Raji (cell line): ENCODE measurements at regions not wholly inside any gene's neighbourhood (a gene's known extent, or its start where the extent isn't known, plus 50 kb on each side); places are given as distances from the start of the nearest gene placed in this dataset.

Experiments
- POLR2A ChIP-seq: IDR thresholded peaks from 2 replicates; pipeline ENCODE4 v1.6.1; 2011; ENCODE audit warnings: low read depth, low read length, control low read depth; ENCODE audit not compliant: insufficient read depth

DNA sequence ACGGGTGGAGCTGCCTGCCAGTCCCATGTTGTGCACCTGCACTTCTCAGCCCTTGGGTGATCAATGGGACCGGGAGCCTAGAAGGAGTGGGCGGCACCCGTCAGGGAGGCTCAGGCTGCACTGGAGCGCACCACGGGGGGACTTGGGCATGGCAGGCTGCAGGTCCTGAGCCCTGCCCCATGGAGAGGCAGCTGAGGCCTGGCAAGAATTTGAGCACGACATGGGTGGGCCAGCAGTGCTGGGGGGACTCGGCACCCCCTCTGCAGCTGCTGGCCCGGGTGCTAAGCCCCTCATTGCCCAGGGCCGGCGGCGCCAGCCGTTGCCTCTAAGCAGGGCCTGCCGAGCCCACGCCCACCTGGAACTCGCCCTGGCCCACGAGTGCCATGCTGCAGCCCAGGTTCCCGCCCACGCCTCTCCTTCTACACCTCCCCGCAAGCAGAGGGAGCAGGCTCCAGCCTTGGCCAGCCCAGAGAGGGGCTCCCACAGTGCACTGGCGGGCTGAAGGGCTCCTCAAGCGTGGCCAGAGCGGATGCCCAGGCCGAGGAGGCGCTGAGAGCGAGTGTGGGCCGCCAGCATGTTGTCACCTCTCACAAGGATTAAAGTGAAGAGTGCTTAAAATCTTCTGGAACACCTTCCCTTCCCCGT is 372.0 kb downstream of the ETS1 start:
- TF ChIP-seq POLR2A, result no peak

DNA sequence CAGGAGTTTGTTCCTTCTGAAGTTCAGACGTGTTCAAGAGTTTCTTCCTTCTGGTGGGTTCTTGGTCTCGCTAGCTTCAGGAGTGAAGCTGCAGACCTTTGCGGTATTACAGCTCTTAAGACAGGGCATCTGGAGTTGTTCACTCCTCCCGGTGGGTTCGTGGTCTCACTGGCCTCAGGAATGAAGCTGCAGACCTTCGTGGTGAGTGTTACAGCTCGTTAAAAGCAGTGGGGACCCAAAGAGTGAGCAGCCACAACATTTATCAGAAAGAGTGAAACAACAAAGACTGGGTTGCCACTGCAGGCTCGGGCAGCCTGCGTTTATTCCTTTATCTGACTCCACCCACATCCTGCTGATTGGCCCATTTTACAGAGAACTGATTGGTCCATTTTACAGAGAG is 373.1 kb downstream of the ETS1 start:
- no peak for TF ChIP-seq POLR2A

DNA sequence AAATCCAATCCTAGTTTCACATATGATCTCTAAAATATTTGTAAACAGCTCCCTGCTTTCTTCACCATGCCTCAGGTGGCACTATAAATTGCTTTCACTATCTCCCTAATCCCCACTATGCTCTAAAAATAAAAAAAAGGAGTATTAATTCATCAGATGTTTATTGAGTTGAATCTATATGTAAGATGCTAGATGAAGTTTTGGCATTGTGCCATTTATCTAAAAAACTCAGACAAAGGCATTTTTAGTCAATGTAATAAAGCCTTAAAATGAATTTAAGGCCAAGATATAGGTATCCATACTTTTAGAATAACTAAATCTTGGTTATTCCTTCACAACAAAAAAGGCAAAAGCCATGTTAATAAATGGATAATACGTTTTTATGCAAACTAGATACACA is 373.9 kb downstream of the ETS1 start:
- no peak for TF ChIP-seq POLR2A

DNA sequence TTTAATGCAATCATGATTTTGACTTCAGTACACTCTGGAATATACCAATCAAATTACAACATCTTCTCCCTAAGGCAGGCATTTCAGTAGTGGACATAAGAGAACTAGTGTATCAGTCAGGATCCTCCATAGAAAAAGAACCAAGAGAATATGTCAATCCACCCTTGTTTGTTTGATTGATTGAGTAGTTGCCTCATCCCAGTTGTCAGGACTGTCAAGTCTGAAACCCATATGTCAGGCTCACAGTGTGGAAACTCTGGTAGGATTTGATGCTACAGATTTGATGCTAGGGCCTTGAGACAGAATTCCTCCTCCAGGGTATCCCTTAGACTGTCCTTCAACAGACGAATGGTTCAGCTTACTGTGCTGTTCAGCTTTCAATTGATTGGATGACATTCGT is 375.0 kb downstream of the ETS1 start:
- TF ChIP-seq POLR2A, result no peak

DNA sequence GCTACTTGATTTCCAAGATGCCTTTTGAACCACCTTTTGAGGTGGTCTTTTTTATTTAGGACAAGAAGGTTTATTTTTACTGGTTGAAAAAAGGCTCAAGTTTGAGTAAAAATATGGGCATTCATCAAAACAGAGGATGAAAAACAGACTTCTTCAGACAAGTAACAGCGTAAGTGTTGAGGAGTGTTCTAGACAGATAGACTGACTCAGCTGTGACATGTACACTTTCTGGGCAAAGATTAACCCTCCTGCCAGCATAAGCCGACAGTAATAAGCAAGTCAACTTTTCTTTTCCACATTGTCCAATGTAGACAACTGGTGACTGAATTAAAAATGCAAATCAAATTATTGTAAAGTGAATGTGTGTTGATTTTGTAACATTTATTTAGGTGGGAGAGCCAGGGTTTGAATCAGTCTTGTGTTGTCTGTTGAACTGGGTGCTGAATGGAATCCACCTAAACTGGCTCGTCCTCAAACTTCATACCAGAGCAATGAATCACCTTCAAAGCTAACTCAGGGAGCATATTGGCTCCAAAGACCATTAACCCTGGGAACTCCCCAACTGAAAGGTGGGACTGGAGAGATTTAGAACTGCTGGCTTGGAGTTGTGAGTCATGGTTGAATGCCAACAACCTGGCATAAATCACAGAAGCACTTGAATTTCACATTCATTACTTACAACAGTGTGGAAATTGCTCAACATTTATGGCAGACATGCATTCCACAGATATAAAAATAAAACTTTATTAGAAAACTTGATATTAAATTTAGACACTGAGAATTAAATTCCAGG is 377.0 kb downstream of the ETS1 start:
- TF ChIP-seq POLR2A, result no peak

DNA sequence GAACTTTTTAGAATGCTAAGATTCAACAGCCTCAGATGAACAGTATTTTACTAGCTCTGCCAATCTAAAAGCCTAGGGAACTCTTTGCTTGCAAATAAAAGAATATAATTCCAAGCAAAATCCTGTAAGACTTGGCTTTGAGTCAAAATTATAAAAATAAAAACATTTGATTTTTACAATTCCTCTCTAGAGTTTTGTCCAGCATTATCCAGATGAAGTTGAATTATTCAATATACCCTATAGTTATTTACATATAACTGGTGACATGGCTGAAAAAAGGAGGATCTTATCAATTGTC is 378.3 kb downstream of the ETS1 start:
- TF ChIP-seq POLR2A, result no peak

DNA sequence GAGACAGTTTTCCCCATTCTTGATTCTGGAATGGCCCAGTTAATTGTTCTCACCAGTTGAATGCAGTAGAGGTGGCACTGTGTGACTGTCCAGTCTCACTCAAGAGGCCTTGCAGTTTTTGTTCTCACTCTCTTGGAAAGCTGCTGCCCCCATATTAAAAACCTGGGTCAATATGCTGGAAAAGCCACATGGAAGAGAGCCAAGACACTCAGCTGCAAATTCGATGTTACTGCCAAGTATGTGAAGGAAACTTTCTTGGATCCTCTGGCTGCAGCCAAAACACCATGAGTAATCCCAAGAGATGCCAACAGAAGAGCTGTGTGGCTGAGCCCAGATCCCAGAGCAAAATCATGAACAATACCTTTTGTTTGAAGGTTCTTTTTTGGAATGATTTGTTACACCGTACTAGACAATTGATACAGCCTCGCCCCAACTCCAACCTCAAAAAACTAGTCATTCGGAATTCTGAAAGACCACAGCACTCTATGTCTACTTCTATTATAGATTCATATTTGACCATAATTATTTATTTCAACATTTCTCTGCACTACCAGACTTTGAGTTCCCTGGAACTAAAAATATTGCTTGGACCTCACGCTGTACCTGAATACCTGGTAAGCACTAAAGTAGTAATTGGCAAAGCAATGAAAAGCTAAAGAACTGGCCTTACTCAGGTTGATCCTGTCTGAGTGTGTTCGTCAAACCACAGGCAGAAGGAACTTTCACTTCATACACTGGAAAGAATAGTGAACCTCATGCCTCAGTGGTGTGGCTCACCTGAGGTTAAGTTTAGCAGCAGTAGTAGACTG is 378.8 kb downstream of the ETS1 start:
- TF ChIP-seq POLR2A, result no peak

DNA sequence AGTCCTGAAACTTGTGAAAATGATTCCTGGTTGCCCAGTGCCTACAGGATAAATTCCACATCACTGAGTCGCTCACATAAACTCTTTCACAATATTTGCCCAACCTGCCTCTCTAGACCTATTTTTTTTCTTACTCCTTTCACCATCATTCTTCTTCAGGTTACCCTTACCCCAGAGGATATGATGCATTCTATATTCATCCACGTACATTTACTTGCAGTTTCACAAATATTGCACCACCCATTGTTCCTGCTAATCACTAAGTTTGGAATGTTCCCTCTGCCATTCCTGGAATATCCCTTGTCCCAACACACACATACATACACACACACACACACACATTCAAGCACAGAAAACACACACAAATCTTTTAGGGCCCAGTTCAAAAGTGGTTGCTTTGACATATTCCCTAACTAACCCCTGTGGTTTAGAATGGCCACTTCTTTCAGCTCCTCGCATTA is 379.5 kb downstream of the ETS1 start:
- TF ChIP-seq POLR2A, result no peak

DNA sequence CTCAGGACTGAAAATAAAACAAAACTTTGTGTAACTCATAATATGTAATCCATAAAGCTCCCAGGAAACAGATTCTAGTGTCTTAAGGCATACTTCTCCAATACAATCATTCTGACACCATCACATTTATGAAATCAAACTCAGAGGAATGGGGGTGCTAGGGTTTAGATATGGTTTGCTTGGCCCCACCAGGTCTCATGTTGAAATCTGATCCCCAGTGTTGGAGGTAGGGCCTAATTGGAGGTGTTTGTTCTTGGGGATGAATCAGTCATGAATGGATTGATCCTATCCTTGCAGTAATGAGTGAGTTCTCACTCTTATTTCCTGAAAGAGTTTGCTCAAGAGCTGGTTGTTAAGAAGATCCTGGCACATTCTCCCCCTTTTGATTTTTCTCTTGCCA is 380.9 kb downstream of the ETS1 start:
- no peak for TF ChIP-seq POLR2A

DNA sequence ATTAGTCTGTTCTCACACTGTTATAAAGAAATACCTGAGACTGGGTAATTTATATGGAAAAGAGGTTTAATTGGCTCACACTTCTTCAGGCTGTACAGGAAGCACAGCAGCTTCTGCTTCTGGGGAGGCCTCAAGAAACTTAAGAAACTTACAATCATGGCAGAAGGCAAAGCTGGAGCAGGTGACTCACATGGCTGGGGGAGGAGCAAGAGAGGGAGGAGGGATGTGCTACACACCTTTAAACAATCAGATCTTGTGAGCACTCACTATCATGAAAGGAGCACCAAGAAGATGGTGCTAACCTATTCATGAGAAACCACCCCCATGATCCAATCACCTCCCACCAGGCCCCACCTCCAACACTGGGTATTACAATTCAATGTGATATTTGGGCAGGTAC is 381.6 kb downstream of the ETS1 start:
- TF ChIP-seq POLR2A, result no peak

DNA sequence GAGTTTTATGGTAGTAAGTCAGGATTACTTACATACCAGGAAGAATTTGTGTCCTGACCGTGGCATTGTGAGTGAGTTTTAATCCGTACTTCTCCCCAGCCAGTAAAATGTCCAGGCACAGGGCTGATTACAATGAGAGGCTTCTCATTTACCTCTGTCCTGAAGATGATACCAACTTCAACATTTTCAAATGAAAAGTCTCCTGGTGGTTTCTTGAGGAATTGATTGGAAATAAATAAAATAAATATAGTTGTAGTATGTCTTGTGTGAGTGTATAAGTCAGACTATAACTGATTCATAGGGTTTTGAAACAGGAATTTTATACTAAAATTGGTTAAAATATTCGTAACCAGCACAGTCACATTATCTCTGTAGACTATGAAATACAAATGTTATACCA is 382.5 kb downstream of the ETS1 start:
- no peak for TF ChIP-seq POLR2A

DNA sequence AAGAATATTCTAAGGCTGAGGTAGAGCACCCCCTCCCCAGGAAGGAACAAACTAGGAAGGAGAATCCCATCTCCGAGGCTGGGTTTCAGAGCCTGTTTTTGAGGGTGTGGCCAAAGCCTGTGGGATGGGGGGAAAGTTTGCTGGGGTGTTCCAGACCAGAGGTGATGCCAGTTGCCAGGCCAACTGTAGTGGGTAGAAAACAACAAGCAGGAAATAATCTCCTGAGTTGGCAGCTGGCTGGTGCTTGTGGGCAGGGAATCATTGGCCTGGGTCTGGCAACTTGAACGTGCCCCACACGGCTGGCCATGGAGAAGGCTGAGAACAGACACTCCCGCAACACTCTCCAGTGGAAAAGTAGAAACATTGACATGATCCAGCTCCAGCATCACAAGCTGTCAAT is 385.6 kb downstream of the ETS1 start:
- TF ChIP-seq POLR2A, result no peak

DNA sequence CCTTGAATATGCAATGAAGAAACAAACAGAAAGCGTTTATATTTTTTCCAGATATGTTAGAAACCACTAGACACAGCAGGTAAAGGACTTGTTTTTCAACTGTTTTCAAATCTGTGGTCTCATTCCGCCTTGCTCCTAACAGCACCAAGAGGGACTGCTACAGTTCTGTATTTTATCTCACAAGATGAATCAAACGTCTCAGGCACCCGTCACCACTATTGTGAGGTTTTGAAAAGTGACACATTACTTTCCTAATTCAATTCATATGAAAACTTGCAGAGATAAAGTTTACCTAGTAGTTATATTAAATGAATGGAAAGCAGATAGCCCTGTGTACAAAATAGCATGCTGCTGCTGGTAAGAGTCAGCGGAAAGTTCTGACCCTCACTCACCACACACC is 386.3 kb downstream of the ETS1 start:
- no peak for TF ChIP-seq POLR2A

DNA sequence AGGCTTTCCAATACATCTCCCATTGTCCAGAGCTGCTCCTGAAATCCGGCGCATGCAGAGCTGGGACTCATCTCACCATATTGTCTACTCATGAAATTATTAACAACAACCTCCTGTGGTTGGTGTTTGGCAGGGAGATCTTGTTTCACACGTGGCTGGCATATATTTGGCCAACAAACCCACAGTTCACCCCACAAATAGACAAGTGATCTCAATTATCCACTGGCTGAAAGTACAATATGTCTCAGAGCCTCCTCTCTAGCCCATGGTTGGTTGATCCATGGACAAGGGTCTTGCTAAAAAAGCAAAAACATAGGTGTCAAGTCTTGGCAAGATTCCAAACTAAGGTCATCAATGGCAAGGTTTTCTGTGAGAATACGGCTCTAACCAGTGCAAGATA is 386.9 kb downstream of the ETS1 start:
- no peak for TF ChIP-seq POLR2A

DNA sequence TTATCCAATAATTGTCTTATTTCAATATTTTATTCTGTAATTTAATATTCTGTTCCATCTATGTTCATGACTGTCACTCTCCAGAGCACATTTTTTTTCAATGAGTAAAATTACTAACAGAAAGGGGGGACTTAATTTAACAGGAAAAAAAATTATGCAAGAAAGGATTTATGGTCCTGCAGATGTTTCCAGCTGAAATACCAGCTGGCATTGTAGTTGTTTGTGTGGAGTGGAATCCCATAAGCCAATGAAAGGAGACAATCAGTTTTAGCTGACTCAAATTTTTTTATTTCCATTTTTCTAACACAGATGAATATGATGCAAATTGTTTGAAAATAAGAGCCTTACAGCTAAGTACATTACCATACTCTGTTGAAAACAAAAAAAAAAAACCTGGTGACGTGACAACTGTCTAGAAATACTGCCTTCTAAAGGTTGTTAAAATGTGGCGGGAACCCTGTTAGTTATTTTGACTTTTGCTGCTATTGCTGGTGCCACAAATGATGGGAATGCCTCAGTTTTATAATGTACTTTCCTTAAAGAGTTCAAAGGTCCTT is 389.1 kb downstream of the ETS1 start:
- no peak for TF ChIP-seq POLR2A

DNA sequence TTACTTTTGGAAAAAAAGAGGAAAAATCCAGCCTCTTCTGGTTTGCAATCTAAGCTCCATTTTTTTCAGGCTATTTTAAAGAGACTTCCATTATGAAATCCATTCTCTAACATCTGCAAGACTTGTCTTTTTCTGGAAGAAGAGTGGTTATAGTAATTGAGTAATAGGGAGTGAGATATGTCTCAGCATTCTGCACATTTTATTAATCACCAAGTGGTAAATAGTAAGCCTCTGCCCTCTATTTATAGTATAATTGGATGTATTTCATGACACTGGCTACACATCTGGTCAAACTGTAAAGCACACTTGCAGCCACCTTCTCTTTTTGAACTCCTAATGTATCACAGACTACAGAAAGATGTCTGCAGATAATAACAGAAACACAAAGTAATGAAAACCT is 391.1 kb downstream of the ETS1 start:
- TF ChIP-seq POLR2A, result no peak
